Right lobe of liver (tissue), 4 donors: ENCODE measurements at regions not wholly inside any gene's neighbourhood (a gene's known extent, or its start where the extent isn't known, plus 50 kb on each side); places are given as distances from the start of the nearest gene placed in this dataset.

Source experiments
- CTCF ChIP-seq, 4 donors: fragments of 200-600 bp in 3 of 4; fragments of 450-650 bp in 1 of 4; IDR thresholded peaks; one replicate each; pipeline versions ENCODE4 v1.5.1 to v1.8.0; 2016 to 2022; ENCODE audit warnings: antibody characterized with exemption in 4 of 4, mild to moderate bottlenecking in 2 of 4
- POLR2A ChIP-seq: fragments of 450-650 bp; IDR thresholded peaks from one replicate; pipeline ENCODE4 v1.6.1; 2017; ENCODE audit warnings: antibody characterized with exemption, mild to moderate bottlenecking
- donor health status: DM: no; HTN: no; CAD: no.
- donor health status: DM: no; HTN: no; CAD: no.
- donor health status: DM: no; HTN: yes; CAD: no.

GRCh38 chr13:63048653-63049052 is 1633.0 kb upstream of the PCDH20 start:
- TF ChIP-seq POLR2A (no peak), CTCF (IDR thresholded peaks at IDR 0.05) (no peak)
